ENCODE measurements at regions not wholly inside any gene's neighbourhood (a gene's known extent, or its start where the extent isn't known, plus 50 kb on each side); places are given as distances from the start of the nearest gene placed in this dataset.

GRCh38 chr17:77274096-77274845 lies 133.5 kb downstream of the SEC14L1 start:
- H3K36me3 ChIP-seq (ENCODE audit: insufficient read depth), result no peaks in the 10 kb centered on the region
- no peak overlapping the region for H3K27ac ChIP-seq
- H3K9ac ChIP-seq, result no peak overlapping the region
- H3K4me1 ChIP-seq (ENCODE audit: low read depth, poor library complexity, severe bottlenecking), result no peaks in the 10 kb centered on the region
- H3K4me3 ChIP-seq (IDR thresholded peaks at IDR 0.05; ENCODE audit: insufficient read depth, low read depth, low read length), result no peak overlapping the region
- TF ChIP-seq, protein P1, sequence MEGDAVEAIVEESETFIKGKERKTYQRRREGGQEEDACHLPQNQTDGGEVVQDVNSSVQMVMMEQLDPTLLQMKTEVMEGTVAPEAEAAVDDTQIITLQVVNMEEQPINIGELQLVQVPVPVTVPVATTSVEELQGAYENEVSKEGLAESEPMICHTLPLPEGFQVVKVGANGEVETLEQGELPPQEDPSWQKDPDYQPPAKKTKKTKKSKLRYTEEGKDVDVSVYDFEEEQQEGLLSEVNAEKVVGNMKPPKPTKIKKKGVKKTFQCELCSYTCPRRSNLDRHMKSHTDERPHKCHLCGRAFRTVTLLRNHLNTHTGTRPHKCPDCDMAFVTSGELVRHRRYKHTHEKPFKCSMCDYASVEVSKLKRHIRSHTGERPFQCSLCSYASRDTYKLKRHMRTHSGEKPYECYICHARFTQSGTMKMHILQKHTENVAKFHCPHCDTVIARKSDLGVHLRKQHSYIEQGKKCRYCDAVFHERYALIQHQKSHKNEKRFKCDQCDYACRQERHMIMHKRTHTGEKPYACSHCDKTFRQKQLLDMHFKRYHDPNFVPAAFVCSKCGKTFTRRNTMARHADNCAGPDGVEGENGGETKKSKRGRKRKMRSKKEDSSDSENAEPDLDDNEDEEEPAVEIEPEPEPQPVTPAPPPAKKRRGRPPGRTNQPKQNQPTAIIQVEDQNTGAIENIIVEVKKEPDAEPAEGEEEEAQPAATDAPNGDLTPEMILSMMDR (conservative IDR thresholded peaks at IDR 0.05; ENCODE audit: low read depth, low read length), result no peak
- H4K20me1 ChIP-seq (ENCODE audit: insufficient read depth), result no peaks in the 10 kb centered on the region
- H3K4me2 ChIP-seq, result no peak overlapping the region
- H3K27me3 ChIP-seq (ENCODE audit: insufficient read depth, low read depth), result peaks cover 6% of the 10 kb centered on the region; the same call in 1 of the 2 replicates
- H2AFZ ChIP-seq (ENCODE audit: low read depth), result no peak overlapping the region
- no peaks in the 10 kb centered on the region for H3K79me2 ChIP-seq (ENCODE audit: insufficient read depth, low read depth)

GRCh38 chr17:77279448-77280303 lies 138.9 kb downstream of the SEC14L1 start:
- Histone ChIP-seq H3K27ac (no peak overlapping the region), H3K79me2 (ENCODE audit: insufficient read depth, low read depth) (no peaks in the 10 kb centered on the region), H3K4me2 (no peak overlapping the region), H3K27me3 (ENCODE audit: insufficient read depth, low read depth) (peaks cover 11% of the 10 kb centered on the region; the same call in 1 of the 2 replicates), H3K4me3 (IDR thresholded peaks at IDR 0.05; ENCODE audit: insufficient read depth, low read depth, low read length) (no peak overlapping the region), H3K4me1 (ENCODE audit: low read depth, poor library complexity, severe bottlenecking) (peaks cover 7% of the 10 kb centered on the region), H3K36me3 (ENCODE audit: insufficient read depth) (no peaks in the 10 kb centered on the region), H3K9ac (no peak overlapping the region), H2AFZ (ENCODE audit: low read depth) (no peak overlapping the region), H4K20me1 (ENCODE audit: insufficient read depth) (no peaks in the 10 kb centered on the region)
- TF ChIP-seq, protein P1 (conservative IDR thresholded peaks at IDR 0.05; ENCODE audit: low read depth, low read length), result no peak

- no peak overlapping the region for H3K9ac ChIP-seq
- H3K4me2 ChIP-seq, result no peak overlapping the region
- no peak overlapping the region for H3K4me3 ChIP-seq (IDR thresholded peaks at IDR 0.05; ENCODE audit: insufficient read depth, low read depth, low read length)
- no peaks in the 10 kb centered on the region for H3K79me2 ChIP-seq (ENCODE audit: insufficient read depth, low read depth)
- no peaks in the 10 kb centered on the region for H4K20me1 ChIP-seq (ENCODE audit: insufficient read depth)
- TF ChIP-seq, protein P1 (conservative IDR thresholded peaks at IDR 0.05; ENCODE audit: low read depth, low read length), result no peak
- H3K36me3 ChIP-seq (ENCODE audit: insufficient read depth), result no peaks in the 10 kb centered on the region
- H3K27me3 ChIP-seq (ENCODE audit: insufficient read depth, low read depth), result peaks cover 11% of the 10 kb centered on the region; the same call in 1 of the 2 replicates
- H2AFZ ChIP-seq (ENCODE audit: low read depth), result peak overlapping the region; percentile 42; the same call in 1 of the 2 replicates
- H3K4me1 ChIP-seq (ENCODE audit: low read depth, poor library complexity, severe bottlenecking), result peaks cover 7% of the 10 kb centered on the region
- H3K27ac ChIP-seq, result no peak overlapping the region
Measured at GRCh38 chr17:77280304-77281121, 139.7 kb downstream of the SEC14L1 start.
